ENCODE measurements at regions not wholly inside any gene's neighbourhood (a gene's known extent, or its start where the extent isn't known, plus 50 kb on each side); places are given as distances from the start of the nearest gene placed in this dataset.

DNA sequence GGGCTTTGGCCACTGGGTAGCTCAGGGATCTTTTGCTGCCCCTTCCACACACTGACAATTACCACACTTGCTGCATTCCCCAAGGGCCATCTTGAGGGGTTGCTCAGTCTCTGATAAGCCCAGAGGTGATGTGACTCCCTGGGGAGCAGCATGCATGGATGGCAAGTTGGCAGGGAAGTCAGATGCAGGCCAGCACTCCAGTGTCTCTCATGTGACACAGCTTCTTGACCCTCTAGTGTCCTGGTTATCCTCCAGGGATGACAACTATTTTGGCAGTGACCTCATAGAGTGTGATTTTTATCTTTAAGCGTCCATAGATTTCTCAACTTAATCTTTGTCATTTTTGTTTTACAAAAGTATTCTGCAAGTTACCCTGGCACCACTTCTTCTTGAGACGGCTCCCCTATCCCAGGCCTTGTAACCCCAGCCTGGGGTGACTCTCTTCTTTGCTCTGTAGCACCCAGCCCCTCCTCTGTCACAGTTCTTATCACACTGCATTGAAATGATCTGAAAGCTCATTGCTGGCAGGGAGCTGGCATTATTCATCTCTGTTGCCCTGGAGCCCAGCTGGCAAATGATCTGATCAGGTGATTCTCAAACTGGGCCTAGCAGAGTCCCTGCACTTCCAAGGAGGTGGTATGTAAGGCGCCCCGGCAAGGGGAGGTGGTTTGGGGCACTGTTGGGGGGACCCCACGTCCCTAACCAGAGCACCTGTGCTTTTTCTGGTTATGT lies 72.6 kb downstream of the TENT5C start:
- no peak for DNase-seq

- DNase-seq = no peak
These were observed 73.5 kb downstream of the TENT5C start for GRCh38 chr1:117679299-117679698.

DNA sequence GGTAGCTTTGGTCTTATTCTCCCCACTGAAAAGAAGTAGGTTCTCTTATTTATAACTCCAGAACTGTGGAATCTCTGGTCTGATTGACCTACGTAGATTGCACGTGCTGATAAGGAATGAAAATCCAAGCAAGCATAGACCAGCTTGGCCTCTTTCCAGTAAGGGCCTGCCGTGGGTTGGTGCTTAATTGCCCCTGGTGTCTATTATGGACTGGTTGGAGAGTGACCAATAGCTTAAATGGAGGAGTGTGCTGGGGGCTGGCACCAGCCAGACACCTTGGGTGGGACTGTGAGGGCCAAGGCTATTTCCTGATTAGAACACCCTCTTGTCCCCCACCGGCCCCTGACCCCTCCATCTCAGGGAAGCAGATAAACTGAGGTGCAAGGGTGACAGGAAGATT lies 74.0 kb downstream of the TENT5C start:
- no peak for DNase-seq

- DNase-seq = no peak
These were observed 74.6 kb downstream of the TENT5C start for GRCh38 chr1:117680316-117681002.

- DNase-seq = no peak
These were observed 75.4 kb downstream of the TENT5C start for GRCh38 chr1:117681093-117681900.

- no peak for DNase-seq
These were observed 76.0 kb downstream of the TENT5C start for GRCh38 chr1:117681901-117682250.

DNA sequence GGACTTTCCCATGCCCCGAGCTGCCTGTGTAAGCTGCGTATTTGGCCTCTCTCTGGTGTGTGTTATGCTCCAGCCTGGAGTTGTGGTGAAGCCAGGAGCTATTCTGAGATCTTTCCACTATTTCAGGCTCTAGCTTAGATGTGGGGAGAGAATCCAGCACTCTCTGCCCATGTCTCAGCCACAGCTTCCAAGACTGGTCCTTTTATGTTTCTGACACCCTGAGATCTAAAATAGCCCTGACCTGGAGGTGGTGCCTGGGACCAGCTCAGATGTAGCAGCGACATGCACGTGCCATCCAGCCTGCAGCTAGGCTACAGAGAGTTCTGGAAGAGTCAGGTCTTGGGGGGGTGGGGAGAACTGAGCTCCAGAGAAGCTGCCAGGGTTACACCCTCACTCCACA lies 76.5 kb downstream of the TENT5C start:
- no peak for DNase-seq

- DNase-seq = no peak
These were observed 77.9 kb downstream of the TENT5C start for GRCh38 chr1:117683571-117684285.

DNA sequence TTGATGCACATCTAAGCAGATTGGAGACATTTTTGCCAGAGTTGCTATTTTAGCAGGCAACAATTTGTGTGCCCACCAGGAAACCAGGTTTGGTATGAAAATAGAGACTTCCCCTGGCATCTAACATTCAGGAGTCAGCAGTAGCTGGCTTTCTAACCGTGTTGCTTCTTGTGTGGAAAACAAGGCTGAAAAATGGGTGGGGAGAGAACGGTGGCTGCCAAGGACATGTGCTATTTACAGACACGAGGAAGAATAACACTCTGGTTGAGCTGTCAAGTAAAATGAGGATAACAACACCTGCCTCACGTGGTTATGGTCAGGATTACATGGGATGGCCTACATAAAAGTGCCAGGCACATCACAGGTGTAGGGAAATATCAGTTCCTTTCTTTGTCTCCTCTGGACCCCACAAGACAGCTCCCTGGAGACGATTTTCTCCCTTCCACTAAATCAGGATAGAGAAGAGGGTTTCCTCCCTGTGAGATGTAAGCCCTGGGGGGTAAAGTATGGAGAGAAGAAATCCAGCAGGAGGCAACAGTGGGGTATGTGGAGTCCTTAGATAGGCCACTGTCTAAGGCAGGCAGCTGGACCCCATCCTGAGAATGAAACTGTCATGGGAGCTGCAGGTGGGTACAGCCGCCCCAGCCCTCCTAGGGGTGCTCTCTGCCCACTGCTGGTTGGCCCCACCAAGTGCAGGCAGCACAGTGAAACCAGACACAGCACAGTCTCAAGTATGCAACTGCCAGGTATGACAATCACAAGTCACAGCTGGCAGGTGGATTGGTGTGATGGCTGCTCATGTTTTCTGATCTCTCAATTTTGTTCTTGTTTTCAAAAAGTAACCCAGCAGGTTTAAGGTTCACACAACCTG lies 80.3 kb downstream of the TENT5C start:
- DNase-seq = no peak

- no peak for DNase-seq
These were observed 81.1 kb downstream of the TENT5C start for GRCh38 chr1:117686907-117687306.

DNA sequence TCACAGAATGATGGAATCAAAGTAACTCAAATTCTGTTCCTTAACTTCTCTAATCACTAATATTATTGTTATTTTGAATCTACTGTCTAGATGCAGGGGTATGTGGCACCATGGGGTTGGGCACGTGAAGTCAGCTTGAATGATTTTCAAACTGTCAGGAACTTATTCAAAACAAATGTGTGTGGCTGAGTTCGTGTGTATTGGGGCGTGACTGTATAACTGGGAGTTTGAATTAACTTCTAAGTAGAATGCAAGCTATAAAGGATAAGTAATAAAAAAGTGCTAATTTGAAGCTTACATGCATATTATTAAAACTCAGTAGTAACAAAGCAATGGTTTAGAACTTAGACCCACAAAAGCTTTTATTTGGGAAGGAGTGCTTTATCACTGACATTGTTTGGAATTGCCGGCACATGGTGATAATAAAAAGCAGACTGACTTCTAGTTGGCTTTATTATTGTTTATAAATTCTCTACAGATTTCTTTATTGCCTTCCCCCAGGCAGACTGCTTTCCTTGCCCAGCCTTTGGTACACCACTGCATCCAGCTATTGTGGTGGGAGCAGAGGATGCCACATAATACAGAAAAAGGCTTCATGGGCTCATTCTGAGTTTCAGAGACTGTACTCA lies 84.3 kb downstream of the TENT5C start:
- no peak for DNase-seq

- no peak for DNase-seq
These were observed 86.1 kb downstream of the TENT5C start for GRCh38 chr1:117691942-117692341.

- DNase-seq = no peak
These were observed 88.7 kb downstream of the TENT5C start for GRCh38 chr1:117694543-117694942.

GRCh38 chr1:117695796-117696490 lies 90.1 kb downstream of the TENT5C start:
- no peak for DNase-seq

DNA sequence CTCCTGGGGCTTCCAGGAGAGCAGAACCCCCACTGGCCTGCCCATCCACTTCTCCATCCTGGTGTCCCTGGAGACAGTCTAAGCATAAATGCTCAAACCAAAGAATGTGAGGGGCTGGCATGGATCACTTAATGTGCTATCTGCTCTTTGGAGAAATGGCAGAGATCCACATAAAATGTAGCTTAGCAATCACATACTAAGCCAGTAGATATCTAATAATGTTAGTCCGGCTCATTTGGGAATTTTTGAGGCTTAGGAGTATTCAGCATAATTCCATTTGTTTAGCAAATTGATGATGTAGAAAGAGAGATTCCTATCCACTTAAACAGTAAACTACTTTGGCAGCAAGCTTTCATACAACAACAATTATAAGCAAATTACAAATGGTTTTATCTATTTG lies 90.7 kb downstream of the TENT5C start:
- no peak for DNase-seq

DNA sequence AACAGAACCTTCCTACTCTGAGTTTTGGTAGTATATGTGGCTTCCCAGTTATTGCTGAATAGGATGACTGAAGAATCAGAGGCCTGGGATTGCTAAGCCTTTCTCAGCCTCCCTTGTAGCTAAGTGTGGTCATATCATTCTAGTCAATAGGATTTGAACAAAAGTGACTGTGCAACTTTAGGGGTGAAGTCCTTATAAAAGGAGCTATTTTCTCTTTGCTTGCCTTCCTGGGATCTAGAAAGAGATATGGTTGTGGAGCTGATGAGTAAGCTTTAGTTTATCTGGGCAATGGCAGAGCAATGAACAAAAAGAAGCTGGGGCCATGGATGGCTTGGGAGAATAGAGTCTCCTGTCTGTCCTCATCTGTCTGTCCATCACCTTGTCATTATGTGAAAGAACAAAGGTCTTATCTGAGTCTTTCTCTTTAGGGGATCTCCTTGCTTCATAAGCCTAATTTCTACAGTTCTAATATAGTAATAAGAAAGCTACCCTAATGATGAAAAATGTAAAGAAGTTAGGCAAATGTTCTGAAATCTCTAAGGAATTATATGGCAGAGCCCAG lies 91.5 kb downstream of the TENT5C start:
- DNase-seq = no peak

DNA sequence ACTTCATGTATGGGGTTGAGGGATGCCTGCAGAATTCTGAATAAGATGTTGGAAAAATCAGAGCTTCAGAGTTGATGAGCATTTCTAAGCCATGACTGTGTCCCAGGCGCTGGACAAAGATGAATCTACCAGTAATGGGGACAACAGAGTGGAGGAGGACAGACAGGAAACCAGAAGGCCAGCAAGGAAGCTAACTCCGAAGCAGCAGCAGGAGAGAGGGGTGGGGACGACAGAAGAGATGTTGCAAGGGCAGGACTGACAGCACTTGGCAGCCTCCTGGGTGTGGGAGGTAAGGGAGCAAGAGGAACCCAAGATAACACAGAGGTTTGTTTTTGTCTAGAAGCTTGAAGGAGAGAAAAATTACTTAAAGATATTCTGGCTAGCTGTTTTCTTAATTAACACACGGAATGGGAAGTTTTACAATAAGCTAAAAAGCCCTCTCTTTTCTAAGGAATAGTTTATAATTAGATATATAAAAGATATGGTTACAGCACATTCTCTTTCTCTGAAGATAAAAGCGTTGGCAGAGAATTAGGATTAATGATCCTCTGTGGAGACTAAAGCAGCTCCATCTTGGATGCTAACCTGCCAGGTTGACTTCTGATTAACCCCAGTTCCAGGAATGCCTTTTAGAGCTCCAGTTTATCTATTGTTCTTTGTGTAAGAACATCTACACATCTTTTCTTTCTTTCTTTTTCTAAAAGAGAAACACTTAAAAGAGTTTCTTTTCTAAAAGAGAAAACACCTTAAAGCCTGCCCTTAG lies 92.7 kb downstream of the TENT5C start:
- DNase-seq = no peak

GRCh38 chr1:117699953-117700352 lies 94.1 kb downstream of the TENT5C start:
- no peak for DNase-seq

GRCh38 chr1:117702654-117703053 lies 96.8 kb downstream of the TENT5C start:
- DNase-seq = no peak

Data from left kidney (tissue), 1 donor.